HG02981 (cell line): ENCODE measurements at regions not wholly inside any gene's neighbourhood (a gene's known extent, or its start where the extent isn't known, plus 50 kb on each side); places are given as distances from the start of the nearest gene placed in this dataset.

ENCODE experiments used
- ATAC-seq: cut with Tn5 transposase; IDR thresholded peaks from one replicate; pipeline ENCODE4 v1.9.1; 2021; ENCODE audit warnings: mild to moderate bottlenecking, moderate library complexity; ENCODE audit not compliant: unreplicated experiment

GRCh38 chr6:141261016-141261671, 871.6 kb upstream of the GJE1 start:
- ATAC-seq: no peak

- no peak for ATAC-seq
Measured at GRCh38 chr6:141260627-141261015, 872.1 kb upstream of the GJE1 start.

GRCh38 chr6:141259807-141260206, 872.9 kb upstream of the GJE1 start:
- ATAC-seq: no peak

DNA sequence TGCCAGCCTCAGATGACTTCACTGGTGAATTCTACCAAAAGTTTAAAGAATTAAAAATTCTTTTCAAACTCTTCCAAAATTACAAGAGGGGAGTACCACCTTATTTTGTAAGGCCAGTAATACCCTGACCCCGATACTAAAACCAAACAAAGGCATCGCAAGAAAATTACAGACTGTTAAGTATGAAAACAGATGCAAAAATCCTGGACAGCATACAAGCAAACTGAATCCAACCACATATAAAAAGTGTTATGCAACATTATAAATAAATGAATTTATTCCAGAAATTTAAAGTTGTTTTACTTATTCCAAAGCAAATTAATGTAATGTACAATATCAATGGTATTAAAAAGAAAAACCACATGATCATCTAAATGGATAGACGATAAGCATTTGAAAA, 873.6 kb upstream of the GJE1 start:
- no peak for ATAC-seq

DNA sequence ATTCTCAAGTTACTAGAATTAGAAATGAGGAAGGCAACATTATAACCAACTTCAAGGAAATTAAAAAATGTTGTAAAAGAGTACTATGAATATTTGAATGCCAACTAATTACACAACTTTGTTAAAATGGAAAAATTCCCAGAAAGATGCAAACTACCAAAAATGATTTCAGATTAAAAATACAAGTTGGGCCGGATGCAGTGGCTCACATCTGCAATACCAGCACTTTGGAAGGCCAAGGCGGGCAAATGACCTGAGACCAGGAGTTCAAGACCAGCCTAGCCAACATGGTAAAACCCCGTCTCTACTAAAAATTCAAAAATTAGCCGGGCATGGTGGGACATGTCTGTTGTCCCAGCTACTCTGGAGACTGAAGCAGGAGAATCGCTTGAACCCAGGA, 874.2 kb upstream of the GJE1 start:
- no peak for ATAC-seq

DNA sequence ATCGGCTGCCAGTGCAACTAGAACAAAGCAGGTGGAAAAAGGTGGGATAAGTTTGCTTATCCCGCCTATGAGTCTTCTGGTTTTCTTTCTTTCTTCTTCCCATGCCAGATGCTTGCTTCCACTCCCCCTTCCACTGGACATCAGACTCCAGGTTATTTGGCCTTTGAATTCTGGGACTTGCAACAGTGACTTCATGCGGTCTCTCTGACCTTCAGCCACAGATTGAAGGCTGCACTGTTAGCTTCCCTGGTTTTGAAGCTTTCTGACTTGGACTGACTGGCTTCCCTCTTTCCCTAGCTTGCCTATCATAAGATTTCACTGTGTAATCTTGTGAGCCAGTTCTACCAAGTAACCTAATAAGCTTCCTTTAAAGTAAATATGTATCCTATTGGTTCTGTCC, 878.4 kb upstream of the GJE1 start:
- no peak for ATAC-seq

DNA sequence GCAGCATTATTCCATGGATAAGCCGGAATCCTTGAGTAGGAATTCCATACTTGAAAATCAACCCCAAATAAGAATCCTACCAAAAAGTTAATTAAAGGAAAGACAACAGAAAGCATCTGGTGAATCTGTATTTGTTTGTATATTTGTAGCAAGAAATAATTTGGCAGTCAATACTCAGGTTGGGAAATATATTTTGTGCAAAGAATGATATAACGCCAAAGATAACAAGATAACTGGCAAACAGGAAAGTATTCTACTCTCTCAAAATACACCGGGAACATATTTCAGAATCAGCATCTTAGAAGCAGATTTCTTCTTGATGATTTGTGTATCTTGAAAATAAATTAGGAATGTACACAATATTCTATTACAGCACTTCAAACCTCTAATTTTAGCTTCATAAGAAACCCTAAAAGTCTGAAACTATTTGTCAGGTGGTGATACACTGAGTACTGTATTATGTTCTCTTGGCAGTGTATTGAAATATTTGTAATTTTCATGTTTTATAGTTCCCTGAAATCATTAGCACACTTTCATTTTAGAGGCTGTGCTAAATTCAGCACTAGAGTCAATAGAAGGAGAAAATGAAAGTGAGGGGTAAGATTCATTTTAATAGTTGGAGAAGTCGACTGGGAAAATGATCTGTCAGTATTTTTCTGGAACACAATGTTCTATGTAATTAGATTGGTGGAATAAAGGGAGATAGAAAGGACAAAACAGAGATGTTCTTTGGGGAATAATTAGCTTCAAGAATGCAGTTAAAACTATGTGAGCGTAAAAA, 879.7 kb upstream of the GJE1 start:
- ATAC-seq: no peak

- no peak for ATAC-seq
Measured at GRCh38 chr6:141251286-141251685, 881.4 kb upstream of the GJE1 start.

- peak; percentile 58 for ATAC-seq
Measured at GRCh38 chr6:141248021-141248799, 884.5 kb upstream of the GJE1 start.

- no peak for ATAC-seq
Measured at GRCh38 chr6:141244366-141244765, 888.4 kb upstream of the GJE1 start.

GRCh38 chr6:141242957-141243356, 889.8 kb upstream of the GJE1 start:
- ATAC-seq: no peak

GRCh38 chr6:141229296-141229695, 903.4 kb upstream of the GJE1 start:
- ATAC-seq: no peak

- ATAC-seq: no peak
Measured at GRCh38 chr6:141218583-141218982, 914.1 kb upstream of the GJE1 start.

GRCh38 chr6:141216726-141217125, 916.0 kb upstream of the GJE1 start:
- no peak for ATAC-seq

GRCh38 chr6:141212296-141212695, 920.4 kb upstream of the GJE1 start:
- ATAC-seq: no peak

- ATAC-seq: no peak
Measured at GRCh38 chr6:141211845-141212244, 920.9 kb upstream of the GJE1 start.

- ATAC-seq: no peak
Measured at GRCh38 chr6:141210901-141211300, 921.8 kb upstream of the GJE1 start.

GRCh38 chr6:141209890-141210289, 922.8 kb upstream of the GJE1 start:
- ATAC-seq: no peak

- ATAC-seq: no peak
Measured at GRCh38 chr6:141208101-141208500, 924.6 kb upstream of the GJE1 start.

GRCh38 chr6:141203902-141204575, 928.7 kb upstream of the GJE1 start:
- no peak for ATAC-seq

DNA sequence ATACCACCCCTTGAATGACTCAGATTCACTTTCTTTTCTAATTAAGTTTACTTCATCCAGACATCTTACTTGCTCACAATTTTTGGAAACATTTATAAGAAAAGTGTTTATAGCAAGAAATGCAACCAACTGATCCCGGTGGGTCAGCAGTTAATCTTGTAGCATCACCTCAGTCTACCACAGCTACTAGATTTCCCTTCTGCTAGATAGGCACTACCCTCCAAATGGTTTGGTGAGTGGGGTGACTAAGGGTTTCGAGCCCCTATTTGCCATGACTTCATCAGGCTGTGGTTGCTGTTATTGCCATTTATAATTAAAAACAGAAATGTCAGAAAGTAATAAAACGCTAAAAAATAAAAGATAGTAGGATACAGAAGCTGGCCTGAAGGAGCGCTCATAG, 930.1 kb upstream of the GJE1 start:
- ATAC-seq: no peak
